IPS DF 19.7 (cell line): ENCODE measurements at regions not wholly inside any gene's neighbourhood (a gene's known extent, or its start where the extent isn't known, plus 50 kb on each side); places are given as distances from the start of the nearest gene placed in this dataset.
"Not testable (repeated sequence)": the region's sequence is repeated elsewhere in the genome, so short reads cannot be mapped to it uniquely, and the experiment has no call there.

ENCODE experiments used
- DNase-seq: peaks from one replicate; pipeline ENCODE4 v3.0.0-alpha.2; 2013; ENCODE audit warnings: low read depth, low spot score

DNA sequence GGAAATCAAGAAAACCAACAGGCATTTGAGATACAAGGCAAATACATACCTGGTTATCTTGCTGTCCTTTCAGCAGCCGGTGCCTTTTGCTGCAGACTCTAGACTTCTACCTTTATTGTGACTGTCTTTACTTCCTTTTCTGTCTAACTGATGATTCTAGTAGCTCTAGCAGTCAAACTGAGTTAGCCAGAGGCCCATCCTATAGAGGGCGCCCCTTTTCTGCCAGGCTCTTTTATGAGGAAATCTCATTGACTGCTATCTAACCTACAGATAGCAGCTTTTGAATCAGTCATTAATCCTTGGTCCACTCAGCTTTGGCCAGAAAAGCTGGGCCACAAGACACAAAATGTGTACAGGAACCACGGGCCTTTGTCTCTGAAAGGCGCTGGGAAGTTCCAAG lies 87.5 kb upstream of the WSB1 start:
- no peak for DNase-seq

DNA sequence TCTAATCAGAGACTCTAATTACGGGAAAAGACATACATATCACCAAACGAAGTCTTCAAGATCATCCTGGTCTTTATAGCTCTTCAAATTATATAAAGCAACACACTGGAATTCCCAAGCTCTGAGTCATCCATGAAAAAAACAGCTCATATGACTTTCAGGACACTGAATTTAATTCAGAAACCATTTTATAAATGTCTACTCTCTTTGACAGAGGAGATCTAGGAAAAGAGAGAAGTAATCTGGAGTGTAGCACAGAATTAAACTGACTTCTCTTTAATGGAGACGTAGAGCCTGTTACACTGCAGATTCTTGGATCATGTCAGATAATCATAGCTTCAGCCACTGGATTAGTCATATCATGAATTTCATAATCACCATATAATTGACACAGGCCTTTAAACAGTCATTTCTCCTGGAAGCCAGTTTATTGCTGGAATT lies 86.8 kb upstream of the WSB1 start:
- no peak for DNase-seq

DNA sequence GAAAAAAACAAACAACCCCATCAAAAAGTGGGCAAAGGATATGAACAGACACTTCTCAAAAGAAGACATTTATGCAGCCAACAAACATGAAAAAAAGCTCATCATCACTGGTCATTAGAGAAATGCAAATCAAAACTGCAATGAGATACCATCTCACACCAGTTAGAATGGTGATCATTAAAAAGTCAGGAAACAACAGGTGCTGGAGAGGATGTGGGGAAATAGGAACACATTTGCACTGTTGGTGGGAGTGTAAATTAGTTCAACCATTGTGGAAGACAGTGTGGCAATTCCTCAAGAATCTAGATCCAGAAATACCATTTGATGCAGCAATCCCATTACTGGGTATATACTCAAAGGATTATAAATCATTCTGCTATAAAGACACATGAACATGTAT lies 85.5 kb upstream of the WSB1 start:
- DNase-seq = not testable (repeated sequence)

DNA sequence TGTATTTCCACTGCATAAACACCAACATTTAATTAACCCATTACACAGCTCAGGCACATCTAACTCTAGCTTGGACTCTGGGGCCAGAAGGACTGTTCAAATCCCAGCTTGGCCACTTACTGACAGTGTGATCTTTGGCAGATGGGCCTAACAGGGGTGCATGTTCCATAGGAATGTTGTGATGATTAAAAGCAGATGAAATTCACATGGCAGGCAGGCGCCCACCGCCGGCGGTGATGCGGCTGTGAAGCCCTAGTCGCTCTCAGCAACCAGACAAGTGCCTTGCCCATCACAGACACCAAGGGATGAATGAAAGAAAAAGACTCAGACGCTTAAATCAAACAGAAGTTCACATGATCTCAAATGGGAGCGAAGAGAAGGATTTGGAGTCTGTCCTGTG lies 84.6 kb upstream of the WSB1 start:
- DNase-seq = no peak

DNA sequence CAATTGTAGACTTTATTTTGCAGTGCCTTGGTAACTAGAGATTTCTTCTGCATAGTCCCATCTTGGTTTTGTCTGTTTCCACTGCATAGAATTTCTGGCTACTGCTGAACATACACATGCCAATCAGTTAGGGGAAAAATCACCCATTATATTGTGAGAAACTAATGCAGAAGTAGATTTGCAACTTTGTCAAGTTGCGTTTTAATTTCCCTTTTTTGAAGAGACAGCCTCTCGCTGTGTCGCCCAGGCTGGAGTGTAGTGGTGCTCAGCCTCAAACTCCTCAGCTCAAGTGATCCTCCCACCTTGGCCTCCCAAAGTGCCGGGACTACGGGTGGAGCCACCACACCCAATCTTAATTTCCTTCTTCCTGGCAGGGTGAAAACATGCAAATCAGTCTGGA lies 83.1 kb upstream of the WSB1 start:
- DNase-seq = not testable (repeated sequence)

DNA sequence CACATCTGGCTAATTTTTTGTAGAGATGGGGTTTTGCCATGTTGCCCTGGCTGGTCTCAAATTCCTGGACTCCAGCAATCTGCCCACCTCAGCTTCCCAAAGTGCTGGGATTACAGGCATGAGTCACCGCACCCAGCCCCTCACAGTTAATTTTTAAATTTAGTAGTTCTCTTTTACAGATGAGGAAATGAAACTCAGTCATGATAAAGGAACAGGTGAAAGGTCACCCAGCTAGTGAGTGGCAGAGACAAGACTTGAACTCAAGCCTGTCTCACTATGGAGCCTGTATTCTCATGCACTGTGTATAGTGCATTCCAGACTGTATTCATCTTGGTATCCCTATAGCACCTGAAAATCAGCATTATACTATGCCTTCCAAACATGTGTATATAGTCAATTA lies 77.1 kb upstream of the WSB1 start:
- no peak for DNase-seq

DNA sequence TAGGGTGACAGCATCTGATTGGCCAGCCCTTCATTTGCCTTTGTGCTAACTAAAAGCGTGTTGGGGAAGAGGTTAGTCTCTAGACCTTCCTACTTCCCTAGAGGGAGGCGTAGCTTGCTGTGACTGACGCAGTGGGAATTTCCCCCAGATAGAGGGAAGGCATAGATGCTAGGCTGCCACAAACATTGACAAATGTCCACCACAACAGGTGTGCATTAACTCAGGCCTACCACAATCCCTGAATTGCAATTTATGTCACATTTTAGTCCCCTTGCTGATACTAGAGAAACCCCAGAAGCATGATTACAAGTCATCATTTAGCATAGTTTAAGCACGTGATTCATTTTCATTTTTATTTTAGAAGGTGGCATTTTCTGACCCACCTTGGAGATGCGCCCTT lies 76.3 kb upstream of the WSB1 start:
- DNase-seq = no peak

DNA sequence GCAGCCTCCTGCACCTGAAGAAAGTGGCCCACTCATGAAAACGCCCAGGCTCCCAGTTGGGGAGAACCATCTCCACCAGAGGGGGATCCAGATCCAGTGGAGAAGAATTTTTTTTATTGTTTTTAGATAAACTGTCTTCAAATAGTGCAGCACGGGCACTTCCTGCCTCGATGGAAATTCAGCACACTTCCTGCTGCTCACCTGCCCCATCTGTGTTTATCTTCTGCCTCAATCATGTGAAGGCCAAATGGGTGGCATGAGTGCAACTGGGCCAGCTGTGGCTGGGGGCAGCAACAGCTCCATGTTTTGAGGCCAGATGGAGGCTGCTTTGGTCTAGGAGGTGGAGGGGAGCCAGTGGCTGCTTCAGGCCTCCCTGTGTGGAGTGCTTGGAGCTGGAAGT lies 75.9 kb upstream of the WSB1 start:
- no peak for DNase-seq

DNA sequence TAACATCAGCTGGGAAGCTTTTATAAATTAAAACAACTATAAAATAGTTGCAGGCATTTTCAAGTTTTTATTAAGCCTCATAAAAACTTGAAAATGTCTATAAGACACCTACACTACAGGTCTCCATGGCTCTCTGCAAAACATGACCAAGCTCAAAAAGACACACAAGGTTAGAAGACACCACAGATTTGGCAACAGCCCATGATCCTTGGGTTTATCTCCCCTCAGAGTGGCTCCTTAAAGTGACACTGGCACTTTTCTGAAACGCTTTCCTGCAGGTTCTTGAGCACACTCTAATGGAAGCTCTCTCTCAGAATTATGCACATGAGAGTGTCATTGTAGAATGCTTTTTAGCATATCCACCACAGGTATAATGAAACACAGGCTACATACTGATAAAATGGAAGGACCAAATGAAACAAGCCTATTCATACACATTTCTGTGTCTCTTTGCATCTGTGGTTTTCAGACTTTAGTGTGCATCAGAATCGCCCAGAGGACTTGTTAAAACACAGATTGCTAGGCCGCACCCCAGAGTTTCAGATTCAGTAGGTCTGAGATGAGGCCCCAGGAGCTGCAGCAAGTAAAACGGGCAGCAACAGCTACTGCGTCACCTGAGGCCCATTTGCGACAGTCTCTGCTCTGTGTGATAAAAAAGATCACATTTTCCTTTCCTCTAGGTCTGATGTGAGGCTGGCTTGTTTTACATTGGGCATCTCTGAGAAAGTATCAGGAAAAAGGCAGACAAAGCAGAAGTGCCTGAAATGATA lies 75.0 kb upstream of the WSB1 start:
- no peak for DNase-seq

DNA sequence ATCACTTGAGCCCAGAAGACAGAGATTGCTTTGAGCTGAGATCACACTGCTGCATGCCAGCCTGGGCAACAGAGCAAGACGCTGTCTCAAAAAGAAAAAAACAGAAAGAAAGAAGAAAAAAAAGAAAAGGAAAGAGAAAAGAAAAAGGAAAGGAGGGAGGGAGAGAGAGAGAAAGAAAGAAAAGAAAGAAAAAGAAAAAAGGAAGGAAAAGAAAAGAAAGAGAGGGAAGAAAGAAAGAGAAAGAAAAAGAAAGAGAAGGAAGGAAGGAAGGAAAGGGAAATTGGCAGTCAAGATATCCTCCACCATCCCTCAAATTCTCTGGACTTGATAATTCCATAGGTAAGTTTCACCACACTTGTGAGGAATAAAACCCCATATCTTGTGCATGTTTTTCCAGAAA lies 71.4 kb upstream of the WSB1 start:
- DNase-seq = no peak

DNA sequence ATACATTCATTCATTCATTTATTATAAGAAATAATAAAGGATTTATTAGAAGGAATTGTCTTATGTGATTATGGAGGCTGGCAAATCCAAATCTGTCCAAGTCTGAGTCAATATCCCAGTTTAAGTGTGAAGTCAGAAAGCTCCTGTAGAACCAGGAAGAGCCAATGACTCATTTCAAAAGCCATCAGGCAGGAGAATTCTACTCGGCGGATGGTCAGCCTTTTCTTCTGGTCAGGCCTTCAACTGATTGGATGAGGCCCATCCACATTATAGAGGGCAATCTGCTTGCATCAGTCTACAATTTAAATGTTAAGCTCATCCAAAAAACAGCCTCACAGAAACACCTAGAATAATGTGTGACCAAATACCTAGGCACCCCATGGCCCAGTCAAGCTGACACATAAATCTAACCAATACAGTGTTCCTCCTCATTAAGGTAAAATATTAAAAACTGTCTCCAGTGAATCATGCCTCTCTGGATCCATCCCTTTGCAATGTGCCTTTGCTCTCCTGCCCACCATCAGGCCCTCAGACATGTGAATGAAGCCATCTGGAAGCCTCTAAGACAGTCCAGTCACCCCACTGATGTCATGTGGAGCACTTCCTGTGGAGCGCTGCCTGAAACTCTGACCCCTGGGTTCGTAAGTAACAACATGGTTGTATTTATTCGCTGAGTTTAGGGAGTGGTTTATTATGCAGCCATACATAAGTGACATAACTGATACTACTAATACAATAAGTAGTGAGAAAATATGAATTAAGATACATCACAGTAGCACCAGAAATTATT lies 69.2 kb upstream of the WSB1 start:
- DNase-seq = no peak

DNA sequence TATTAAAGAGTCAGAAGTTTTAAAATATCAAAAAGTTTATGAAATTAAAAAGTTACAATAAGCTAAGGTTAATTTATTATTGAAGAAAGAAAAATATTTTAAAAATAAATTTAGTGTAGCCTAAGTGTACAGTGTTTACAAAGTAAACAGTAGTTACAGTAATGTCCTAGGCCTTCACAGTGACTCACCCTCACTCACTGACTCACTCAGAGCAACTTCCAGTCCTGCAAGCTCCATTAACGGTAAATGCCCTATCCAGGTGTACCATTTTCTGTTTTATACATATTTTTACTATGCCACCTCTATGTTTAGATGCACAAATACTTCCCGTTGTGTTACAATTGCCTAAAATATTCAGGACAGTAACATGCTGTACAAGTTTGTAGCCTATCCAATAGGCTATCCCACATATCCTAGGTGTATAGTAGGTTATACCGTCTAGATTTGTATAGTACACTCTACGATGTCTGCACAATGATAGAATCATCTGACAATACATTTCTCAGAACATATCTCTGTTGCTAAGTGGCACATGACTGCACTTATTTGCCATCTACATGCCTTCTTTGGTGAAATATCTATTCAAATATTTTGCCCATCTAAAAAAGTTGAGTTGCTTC lies 67.2 kb upstream of the WSB1 start:
- no peak for DNase-seq

DNA sequence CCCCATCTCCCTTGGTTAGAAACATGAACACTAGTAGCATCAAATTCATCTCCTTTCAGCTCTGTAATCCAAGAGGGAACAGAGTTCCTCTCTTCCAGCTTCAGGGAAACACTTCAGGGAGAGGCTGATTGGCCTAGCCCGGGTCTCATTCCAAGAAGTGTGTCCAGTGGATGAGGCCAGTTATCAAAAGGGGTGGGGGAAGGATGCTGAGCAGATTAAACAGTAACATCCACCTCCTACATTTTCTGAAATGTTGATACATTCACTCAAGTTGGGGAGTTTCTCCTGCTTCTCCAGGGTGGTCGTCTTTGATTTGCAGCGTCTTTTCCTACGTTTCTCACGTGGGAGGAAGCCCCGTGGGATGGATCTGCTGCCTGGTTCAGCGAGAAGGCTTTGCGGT lies 62.9 kb upstream of the WSB1 start:
- no peak for DNase-seq

DNA sequence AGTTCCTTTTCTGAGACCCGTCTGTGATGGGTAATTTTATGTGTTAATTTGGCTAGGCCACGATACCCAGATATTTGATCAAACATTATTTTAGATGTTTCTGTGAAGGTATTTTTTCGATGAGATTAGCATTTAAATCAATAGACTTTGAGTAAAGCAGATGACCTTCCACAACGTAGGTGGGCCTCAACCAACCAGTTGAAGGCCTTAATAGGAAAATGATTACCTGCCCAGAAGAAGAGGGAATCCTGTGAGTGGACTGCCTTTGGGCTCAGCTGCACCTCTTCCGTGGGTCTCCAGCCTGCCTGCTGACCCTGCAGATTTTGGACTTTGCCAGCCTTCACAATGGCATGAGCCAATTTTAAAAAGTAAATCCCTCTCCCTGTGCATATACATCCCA lies 61.6 kb upstream of the WSB1 start:
- DNase-seq = no peak

DNA sequence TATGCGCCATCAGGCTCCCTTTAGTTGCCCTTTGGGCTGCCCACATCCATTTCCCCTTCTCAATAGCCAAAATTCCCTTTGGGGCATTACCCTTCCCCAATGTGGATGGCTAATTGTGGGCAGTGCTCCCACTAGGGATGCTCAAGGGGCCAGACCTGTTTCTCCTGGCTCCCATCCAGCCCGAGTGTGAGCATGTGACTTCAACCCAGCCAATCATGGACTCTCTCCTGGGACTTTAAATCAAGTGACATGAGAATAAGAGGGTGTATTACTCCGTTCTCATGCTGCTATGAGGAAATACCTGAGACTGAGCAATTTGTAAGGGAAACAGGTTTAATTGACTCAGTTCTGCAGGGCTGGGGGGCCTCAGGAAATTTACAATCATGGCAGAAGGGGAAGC lies 60.9 kb upstream of the WSB1 start:
- DNase-seq = no peak

DNA sequence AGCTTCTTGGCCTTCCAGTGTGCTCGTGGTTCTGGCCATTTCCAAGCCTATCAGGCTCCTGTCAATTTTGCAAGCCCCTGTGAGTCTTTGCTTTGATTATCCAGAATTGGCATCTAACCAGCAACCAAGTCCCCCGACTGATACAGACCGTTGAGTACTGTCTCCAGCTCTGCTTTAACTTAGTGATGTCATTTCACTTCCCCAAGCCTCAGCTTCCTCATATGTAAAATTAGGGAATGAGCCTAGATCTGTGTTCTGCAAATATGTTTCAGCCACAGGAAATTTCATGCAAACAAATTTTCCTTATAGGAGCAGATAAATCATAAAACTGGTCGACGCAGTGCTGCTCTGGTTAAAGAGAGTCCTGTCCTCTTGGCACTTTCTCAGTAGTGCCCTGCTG lies 60.1 kb upstream of the WSB1 start:
- no peak for DNase-seq

DNA sequence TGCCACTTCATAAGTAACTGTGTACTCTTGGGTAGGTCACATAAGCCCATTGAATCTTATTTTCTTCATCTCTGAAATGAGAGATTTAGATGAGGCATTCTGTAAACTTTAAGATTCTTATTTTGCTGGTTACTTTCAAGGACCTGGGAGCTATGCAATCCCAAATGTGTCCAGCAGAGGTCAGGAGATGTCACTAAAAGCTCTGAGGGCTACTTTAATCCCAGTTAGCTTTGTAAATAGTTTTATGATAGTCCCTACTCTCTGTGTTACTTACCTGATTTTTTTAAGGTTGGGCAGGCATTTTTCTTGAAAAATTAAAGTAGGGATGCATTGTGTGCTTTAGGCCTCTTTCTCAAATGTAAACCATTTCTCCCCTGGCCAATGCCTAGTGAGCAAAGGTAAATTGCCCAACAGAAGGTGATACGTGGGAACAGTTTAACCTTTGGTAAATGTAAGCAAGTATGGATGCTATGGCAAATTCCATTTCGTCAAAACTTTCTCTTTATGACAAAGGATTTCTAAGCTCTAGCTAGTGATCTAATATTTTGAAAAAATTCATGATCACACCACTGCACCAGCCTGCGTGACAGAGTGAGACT lies 57.1 kb upstream of the WSB1 start:
- no peak for DNase-seq

DNA sequence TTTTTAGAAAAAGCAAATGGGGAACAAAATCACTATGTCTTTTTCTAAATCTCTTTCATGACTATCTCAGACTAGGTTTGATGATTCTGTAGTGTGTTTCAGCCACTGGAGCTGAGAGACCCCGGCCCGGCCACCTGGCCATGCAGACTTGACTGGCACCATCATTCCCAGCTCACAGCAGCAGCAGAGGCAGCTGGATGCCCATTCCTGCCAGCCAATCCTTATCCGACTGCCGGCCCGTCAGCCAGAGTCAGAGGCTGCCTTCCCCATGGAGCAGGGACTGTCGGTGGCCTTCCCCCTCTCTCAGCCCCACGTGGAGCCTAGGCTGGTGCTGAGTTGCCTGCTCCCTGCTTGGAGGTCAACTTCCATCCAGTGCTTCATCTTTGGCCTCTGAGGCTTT lies 56.0 kb upstream of the WSB1 start:
- no peak for DNase-seq

DNA sequence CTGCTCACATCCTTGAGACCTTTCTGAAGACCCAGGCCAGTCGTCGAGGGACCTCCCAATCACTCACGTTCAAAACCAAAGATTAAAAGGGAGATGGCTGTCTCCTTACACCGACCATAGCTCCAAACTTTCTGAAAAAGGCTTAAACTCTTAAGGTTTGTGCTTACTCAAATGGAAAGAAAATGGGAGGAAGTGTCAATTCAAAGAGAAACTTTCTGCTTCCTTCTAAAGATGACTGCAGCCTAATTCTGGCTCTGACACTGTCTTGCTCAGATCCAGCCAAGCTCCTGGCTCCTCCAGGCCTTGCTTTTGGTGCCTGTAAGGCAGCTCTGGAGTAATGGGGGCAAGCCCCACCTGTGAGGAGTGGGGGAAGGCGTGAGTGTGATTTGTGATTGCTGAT lies 54.9 kb upstream of the WSB1 start:
- DNase-seq = no peak

DNA sequence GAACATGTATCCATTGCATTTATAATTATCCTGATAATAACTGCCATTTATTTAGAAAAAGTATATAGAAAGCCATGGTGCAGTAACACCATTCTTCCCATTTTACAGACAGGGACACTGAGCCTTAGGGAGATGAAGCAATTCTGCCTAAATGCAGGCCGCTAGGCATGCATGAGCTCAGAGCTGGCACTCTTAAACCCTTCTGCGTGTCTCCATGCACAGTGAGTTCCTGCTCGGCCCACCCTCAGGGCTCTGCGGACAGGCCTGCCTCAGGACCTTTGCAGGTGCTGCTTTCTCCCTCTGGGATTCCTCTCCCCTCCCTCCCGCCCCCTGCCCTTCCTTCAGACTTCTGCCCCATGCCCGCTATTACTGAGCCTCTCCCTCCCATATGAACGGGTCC lies 54.3 kb upstream of the WSB1 start:
- DNase-seq = no peak

DNA sequence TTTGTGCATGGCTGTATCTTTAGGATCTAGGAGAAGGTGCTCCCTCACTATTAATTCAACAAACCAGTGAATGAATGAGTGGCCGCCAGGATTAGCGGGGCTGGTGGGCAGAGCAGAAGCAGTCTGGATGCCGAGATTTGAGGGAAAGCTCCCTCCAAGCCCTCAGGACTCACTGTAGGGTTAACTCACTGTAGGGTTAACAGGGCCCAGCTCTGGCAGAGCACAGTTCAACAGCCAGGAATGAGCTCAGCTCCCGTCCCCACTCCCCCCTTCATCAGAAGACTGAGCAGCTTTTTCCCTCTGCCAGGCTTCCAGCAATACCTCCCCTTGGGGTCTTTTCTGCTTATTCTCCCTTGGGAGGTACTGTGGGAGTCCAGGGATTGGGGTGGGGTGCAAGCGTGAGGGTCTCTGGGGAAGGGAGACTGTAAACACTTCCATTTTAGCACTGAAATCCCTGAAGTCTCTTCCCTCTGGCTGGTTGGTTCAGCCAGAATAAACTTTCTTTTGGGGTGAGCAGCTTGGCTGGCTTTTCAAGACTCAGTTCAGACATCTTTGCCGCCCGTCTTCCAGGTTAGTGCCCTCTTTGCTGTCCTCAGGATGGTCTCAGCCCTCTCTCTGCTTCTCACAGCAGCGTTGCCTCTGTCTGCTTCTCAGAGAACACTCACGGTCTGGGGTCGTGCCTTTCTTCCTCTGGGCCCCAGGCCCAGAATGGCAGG lies 53.7 kb upstream of the WSB1 start:
- DNase-seq = no peak

DNA sequence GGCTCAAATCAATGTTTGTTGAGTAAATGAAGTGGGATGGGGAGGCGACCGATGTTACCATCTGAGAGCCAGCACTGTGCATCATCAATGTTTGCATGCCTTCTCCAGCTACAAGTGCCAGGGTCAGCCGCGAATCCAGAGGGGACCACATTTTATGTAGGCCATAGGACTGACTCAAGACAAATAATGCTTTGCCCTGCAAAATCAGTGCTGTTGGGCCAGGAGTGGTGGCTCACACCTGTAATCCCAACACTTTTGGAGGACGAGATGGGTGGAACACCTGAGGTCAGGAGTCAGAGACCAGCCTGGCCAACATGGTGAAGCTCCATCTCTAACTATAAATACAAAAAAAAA lies 53.1 kb upstream of the WSB1 start:
- DNase-seq = no peak
